ENCODE measurements at regions not wholly inside any gene's neighbourhood (a gene's known extent, or its start where the extent isn't known, plus 50 kb on each side); places are given as distances from the start of the nearest gene placed in this dataset.
"Not testable (repeated sequence)": the region's sequence is repeated elsewhere in the genome, so short reads cannot be mapped to it uniquely, and the experiment has no call there.

DNA sequence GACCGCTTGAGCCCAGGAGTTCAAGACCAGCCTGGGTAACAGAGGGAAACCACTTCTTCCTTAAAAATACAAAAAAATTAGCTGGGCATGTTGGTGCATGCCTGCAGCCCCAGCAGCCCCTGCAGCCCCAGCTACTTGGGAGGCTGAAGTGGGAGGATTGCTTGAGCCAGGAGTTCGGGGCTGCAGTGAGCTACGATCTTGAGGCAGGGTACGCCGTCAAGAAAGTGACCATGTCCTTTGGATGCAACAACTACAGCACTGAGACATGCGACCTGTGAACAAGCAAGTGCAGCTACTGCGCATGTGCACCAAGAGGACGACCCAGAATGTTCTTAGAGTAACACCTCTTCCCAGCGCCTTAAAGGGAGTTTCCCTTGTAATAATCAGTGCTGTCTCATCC, 66.6 kb upstream of the ZNF479 start:
- DNase-seq: no peak

DNA sequence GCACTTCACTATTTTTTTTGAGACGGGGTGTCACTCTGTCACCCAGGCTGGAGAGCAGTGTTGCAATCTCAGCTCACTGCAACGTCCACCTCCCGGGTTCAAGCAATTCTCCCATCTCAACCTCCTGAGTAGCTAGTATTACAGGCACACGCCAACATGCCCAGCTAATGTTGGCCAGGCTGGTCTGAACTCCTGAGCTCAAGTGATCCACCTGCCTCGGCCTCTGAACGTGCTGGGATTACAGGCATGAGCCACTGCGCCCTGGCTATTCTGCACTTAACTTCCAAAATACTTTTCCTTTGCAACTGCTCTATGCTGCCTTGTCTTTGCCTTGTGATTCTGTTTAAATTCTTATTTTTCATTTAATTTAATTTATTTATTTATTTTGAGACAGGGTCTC, 67.0 kb upstream of the ZNF479 start:
- DNase-seq: no peak

GRCh38 chr7:57201021-57201894, 69.0 kb upstream of the ZNF479 start:
- no peak for DNase-seq

DNA sequence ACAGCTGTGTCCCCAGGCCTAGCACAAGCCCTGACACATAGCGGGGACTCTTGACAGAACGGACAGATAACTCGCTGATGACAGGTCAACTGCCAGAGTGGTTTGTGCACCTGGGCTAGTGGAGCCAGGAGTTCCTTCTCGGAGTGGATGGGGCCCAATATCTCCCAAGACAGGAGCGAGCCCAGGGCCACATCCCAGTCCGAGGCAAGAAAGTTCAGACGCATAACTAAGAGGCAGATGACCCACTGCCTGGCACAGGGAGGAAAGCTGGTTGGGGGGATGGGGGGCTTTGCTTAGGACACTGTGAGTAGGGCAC, 69.6 kb upstream of the ZNF479 start:
- no peak for DNase-seq

- no peak for DNase-seq
Observed at GRCh38 chr7:57202274-57202673, 70.0 kb upstream of the ZNF479 start.

DNA sequence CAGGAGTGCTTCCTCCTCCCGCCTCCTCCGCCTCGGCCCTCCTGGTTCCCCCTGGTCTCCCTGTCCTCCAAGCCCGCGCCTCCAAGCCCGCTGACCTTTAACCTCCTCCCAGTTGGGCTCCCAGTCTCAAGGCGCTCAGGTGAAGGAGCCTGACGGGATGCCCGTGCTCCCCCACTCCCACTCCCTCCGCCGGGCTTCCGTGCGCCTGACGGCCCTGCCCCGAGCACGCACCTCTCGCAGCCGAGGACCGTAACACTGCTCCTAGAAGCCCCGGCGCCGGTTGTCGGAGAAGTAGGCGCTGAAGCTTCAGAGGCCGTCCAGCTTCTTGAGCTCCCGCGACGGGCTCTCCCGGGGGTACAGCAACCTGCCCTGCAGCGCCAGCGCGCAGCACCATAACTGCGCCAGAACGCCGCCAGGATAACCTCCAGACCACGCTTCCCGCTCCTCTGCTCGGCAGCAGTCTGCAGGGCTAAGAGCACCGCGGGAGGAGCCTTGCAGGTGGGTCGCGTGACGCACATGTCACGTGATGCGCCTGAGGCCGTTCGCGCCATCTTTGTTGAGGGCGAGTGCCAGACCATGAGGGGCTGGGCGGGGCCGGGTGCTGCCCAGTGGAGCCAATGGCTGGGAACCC, 71.0 kb upstream of the ZNF479 start:
- no peak for DNase-seq

GRCh38 chr7:57203858-57204257, 71.6 kb upstream of the ZNF479 start:
- DNase-seq: not testable (repeated sequence)

DNA sequence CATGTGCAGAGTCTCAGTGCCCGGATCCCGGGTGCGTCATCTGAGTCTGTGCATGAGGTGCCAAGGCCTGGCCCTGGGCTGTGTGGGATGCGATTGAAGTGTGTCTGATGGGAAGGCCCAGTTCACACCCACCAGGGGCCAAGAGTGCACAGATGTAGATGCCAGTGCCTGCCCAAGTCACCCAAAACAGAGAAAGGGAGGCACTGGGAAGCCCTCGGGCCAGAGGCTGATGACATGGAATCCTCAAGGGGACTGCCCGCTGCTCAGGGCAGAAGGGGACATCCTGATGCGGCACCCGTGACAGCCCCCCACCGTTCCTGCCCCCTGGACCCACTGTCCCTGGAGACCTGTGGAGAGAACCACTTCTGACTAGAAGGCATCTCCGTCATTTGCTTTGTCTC, 72.2 kb upstream of the ZNF479 start:
- DNase-seq: no peak

- no peak for DNase-seq
Observed at GRCh38 chr7:57205000-57205399, 72.8 kb upstream of the ZNF479 start.

DNA sequence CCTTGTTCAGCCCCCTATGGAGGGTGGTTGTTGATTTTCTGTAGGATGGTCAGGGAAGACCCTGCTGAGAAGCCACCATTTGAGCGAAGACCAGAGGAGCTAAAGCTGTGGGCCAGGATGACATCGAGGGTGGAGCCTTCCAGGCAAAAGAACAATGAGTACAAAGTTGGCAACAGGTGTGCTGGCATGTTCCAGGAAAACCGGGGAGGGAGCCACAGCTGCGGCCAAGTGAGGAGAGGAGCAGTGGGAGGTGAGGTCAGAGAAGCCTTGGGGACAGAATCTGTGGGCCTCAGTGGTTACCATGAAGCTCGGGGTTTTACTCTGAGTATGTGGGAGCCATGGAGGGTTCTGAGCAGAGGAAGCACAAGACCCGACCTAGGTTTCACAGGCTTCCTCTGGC, 75.6 kb upstream of the ZNF479 start:
- DNase-seq: no peak

DNA sequence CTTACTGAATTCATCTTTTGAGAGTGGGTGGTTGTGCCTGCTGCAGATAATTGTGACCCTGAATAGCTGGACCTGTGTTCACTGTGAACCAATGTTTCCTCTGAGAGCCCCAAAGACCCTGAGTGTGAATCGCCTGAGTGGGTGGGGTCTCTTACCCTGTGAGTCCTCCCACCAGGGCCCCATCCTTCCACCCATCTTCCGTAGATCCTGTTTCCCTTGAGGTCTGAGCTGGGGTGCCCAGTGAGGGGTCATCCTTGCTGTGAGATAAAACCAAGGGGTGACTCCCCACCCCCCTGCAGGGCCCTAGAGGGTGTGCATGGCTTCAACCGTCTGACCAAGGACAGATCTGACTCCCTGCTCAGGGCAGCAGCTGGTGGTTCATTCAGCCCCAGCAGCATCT, 78.0 kb upstream of the ZNF479 start:
- no peak for DNase-seq

DNA sequence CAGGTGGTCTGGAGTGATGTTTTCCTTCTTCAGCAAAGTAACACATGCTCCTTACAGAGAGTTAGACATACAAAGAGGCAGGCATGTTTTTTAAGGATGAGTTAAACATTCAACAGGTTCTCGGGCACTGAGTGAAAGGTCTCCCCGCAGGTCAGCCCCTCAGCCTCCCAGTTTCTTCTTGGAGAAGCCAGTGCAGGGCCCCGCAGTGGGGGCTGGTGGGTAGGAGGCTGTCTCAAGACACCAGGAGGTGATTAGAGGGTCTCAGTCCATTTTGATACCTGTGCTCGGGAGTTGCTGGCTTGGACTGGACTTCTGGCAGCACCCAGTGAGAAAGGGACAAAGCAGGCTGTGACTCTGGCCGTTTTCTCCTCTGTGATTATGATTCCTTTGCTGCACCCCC, 78.6 kb upstream of the ZNF479 start:
- DNase-seq: no peak

- DNase-seq: no peak
Observed at GRCh38 chr7:57211428-57212100, 79.3 kb upstream of the ZNF479 start.

DNA sequence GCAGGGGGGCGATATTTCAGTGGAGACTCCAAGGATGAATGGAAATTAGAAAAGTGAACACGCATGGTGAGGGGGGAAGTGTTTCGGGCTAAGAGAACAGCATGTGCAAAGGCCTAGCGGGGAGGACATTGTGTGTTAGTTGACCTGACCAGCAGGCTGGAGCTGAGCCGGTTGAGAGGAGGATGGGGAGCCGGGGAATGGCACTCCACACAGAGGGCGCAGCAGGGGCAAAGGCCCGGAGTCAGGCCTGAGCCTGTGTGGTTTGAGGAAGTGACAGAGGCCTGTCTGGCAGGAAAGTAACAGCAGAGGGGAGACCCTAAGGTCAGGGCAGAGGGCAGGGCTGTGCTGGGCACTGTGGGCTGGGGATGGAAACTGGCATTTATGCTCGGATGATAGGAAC, 83.2 kb upstream of the ZNF479 start:
- DNase-seq: no peak

- DNase-seq: no peak
Observed at GRCh38 chr7:57216340-57216739, 84.1 kb upstream of the ZNF479 start.

GRCh38 chr7:57218196-57218716, 86.0 kb upstream of the ZNF479 start:
- DNase-seq: no peak

- DNase-seq: no peak
Observed at GRCh38 chr7:57220746-57221145, 88.5 kb upstream of the ZNF479 start.

GRCh38 chr7:57225666-57226065, 93.4 kb upstream of the ZNF479 start:
- DNase-seq: no peak

DNA sequence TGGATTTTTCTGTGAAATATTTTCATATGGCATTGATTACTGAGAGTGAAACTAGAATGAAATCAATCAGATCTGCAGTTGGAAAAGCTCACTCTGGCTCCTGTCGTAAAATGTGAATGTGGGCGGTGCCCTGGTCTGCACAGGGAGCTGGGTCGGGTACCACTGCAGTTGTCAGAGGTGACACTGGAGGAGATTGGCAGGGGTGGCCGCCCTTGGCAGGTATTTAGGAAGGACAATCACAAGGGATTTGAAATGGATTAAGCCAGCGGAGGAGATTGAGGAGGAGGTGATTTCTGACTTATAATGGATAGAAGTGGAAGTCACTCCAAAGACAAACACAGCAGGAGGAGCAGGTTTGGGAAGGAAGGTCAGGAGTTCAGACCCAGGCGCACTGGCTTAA, 109.0 kb upstream of the ZNF479 start:
- not testable (repeated sequence) for DNase-seq

- not testable (repeated sequence) for DNase-seq
Observed at GRCh38 chr7:57243551-57243950, 111.3 kb upstream of the ZNF479 start.

DNA sequence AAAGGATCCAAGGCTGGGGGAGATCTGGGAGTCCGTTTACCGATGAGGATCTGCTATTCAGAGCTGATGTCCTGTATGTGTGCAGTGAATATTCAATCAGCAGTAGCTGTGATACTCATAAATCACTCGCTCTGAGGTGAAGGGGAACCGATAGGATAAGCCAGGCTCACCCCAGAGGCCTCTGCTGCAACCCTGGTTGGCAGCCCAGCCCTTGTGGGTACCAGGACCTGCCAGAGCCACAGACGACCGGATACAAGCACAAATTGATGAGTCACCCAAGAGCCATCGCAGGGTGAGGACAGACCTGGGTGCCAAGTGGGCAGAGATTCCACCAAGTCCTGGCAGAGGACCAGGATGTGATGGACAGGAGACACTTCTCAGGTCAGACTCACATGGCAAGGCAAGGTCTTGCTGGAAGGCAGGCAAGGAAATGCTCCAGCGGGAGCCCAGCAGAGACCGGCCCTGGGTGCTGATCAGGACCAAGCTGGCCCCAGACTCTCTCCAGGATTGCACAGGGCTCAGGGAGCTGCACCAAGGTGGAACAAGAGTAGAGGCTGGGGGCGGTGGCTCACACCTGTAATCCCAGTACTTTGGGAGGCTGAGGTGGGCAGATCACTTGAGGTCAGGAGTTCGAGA, 112.2 kb upstream of the ZNF479 start:
- not testable (repeated sequence) for DNase-seq

DNA sequence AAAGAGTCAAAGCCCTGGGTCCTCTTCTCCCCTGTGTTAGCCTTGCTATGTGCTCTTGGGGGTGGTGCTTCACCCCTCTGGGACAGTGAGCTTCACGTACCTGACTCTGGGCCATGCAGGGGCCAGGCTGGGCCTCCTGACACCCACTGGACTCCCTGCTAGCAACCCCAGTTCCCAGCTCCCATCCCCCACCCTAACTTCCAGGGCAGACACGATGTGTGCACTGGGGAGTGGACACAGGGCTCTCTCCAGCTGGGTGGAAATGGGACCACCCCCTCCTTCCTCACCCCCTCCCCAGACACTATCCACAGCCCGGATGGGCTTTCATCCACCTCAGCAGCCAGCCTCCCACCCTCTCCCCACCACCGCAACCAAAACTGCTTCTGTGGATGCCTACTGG, 113.0 kb upstream of the ZNF479 start:
- no peak for DNase-seq

DNA sequence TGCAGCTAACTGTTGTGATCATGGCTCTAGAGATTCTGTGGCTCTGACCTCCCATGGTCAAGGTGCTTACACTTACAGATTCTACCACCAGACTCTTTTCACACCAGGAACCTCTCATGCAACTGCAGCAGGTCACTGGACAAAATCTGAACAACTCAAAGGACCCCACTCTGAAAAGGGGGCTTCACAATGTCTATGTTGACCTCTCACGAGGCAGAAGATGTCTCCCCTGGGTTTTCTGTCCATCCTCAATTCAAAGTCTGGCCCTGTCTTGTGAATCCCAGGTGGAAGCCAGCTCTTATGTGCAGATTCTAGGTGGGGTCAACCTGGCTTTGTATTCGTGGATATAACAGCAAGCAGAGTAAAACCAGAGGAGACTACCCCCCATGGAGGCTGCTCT, 118.6 kb upstream of the ZNF479 start:
- DNase-seq: no peak

All from NCI-H526 treated with DMSO at 0.1 percent for 48 hours (cell line).